Stimulated activated CD4-positive, alpha-beta T cell treated with anti-CD3 and anti-CD28 coated beads, Interleukin-12 subunit alpha, Interleukin-12 subunit beta, amount 100 ng/mL, for 48 hours (primary cell): ENCODE measurements at regions not wholly inside any gene's neighbourhood (a gene's known extent, or its start where the extent isn't known, plus 50 kb on each side); places are given as distances from the start of the nearest gene placed in this dataset.
"Not testable (repeated sequence)": the region's sequence is repeated elsewhere in the genome, so short reads cannot be mapped to it uniquely, and the experiment has no call there.

Experiments
- DNase-seq, 3 donors: peaks; one replicate each; pipeline ENCODE4 v3.0.0-alpha.2; 2020; ENCODE audit warnings: low read depth in 2 of 3, low spot score in 1 of 3

GRCh38 chr4:164550989-164551712 is 202.8 kb upstream of the SMIM31 start:
- no peak for DNase-seq

DNA sequence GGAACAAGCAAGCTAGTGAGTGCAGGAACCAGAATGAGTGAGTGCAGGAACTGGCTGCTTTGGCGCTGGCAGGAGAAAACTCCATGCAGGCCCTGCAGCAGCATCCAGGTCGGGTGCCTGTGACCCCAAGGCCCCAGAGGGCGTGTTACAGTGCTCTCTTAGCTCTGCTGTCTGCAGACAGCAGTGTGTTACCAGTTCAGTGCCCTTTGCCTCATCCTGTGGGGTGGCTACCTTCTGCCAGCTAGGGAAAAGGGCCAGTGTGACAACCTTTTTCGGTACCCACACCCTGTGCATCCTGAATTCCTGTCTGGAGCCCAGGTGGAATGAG is 202.3 kb upstream of the SMIM31 start:
- DNase-seq, result no peak

DNA sequence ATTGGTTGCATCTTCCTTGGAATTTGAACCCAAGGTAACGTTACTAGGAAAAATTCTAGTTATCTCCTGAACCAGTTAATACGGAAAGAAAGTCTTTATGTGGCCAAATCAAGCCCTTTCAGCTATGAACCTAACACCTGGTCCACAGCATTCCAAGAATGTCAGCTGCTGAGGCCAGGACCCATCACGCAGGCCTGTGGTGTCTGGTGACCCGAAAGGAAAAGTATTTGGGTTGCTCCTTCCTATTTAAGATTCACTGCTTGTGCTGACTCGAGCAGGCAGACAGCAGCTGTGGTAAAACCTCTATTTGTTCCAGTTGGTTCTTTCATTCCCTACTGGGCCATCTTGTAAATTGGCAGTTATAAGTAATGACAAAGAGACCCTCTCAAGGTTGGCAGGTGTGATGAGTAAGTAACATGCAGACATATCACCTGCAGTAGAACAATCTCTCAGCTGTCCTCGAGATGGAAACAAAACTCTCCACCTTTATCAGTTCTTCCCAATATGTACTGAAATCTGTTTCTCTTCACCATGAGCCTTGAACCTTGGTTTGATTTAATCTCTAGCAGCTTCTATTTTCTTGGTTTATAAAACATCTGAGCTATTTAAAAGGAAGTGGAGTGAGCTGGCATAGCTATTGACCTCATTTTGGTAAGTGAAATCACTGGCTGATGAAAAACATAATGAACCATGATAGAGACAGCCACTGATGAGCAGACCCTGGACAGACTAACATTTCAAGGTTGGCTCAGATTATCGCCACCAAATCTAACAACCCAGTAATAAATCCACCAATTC is 182.1 kb upstream of the SMIM31 start:
- DNase-seq, result no peak

DNA sequence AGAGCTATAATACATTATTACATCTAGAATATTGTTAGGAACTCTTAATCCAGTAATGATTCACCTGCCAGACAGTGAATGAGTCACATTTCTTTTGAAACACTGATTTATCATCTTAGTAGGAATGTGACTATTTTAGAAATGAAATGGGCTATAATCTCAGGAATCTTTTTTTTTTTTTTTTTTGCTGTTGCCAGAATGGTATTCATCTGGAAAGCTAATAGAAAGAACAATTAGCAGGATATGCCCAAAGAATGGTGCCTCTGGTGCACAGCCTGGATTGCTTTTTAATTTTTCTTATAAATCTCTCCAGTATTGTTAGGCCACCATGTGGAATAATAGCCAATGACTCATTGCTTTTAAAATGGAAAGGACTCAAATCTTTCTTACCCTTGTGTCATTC is 181.1 kb upstream of the SMIM31 start:
- no peak for DNase-seq

DNA sequence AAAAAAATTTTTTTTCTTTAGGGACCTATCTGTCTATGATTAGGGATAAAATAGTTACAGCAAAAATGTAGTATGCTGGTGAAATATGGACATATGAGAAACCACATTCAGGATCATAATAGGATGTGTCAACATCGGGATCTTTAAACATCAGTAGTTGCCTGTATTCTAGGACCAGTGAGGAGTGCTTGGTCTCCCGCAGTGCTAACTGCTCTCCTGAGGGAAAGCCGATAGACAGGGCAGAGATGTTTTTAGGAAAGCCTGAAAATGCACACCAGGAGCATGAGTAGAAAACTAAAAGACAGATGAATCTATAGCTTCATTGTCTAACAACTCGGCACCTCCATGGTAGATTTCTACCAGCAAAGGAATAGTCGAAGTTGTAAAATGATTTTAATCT is 178.1 kb upstream of the SMIM31 start:
- DNase-seq, result no peak

DNA sequence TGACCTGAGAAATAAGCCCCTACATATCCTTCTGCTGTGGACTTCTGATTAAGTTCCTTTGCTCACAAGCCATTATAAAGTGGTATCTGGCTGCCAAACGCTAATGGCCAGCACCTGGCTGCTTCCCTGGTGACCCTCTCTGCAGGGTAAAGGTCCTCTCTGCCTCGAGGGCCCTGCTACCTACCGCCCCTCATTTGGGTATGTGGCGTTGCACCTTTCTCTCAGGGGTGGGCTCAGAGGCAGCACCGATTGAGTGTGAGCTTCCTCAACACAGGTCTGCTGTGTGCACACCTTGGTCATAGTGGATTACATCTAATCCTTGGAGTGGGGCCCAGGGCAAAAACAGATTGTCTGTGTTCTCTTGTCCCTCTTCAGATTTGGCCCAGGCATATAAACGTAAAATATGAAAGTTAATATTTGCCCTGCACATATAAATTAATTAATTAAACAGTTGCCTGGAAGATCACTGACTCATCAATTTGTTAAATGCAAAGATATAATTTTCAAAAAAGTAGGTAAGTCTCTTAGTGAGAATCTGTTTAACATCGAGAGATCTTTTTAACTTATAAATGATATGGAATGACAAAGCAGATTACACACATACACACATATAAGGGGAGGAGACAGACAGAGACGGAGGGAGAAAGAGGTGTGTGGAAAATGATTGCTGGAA is 174.5 kb upstream of the SMIM31 start:
- DNase-seq, result no peak

GRCh38 chr4:164591666-164592065 is 162.3 kb upstream of the SMIM31 start:
- no peak for DNase-seq

GRCh38 chr4:164595751-164596150 is 158.2 kb upstream of the SMIM31 start:
- DNase-seq, result no peak

GRCh38 chr4:164596318-164596878 is 157.5 kb upstream of the SMIM31 start:
- DNase-seq, result no peak

DNA sequence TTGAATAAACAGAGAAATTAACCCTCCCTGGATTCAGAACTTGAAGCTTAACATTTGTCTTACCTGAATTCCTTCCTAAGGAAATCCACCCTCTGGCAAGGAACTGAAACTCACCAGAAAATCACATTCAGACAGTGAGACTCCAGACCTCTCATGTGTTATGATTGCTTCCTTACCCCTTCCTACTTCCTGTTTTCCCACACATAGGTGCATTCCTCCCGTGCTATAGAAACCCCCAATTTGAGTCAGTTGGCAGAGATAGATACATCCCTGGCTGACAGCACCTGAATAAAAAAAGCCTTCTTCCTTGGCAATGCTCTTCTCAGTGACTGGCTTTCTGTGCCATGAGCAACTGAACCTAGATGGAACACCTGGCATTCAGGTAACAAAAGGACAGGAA is 157.0 kb upstream of the SMIM31 start:
- DNase-seq, result no peak

DNA sequence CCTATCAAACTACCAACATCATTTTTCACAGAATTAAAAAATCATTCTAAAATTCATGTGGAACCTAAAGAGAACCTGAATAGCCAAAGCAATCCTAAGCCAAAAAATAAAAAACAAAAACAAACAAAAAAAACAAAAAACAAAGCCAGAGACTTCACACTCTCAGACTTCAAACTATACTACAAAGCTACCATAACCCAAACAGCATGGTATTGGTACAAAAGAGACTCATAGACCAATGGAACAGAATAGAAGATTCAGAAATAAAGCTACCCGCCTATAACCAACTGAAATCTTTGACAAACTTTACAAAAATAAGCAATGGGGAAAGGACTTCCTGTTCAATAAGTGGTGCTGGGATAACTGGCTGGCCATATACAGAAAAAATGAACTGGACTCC is 152.3 kb upstream of the SMIM31 start:
- DNase-seq, result no peak

DNA sequence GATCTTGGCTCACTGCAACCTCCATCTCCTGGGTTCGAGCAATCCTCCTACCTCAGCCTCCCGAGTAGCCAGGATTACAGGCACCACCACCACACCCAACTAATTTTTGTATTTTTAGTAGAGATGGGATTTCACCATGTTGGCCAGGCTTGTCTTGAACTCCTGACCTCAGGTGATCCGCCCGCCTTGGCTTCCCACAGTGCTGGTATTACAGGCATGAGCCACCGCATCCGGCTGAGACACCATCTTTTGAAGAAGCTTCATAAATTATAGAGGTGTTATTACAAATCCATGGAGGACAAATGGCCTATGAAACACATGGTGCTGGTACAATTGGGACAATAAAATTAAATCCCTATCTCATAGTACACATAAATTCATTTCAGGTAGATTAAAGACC is 148.1 kb upstream of the SMIM31 start:
- DNase-seq, result not testable (repeated sequence)

DNA sequence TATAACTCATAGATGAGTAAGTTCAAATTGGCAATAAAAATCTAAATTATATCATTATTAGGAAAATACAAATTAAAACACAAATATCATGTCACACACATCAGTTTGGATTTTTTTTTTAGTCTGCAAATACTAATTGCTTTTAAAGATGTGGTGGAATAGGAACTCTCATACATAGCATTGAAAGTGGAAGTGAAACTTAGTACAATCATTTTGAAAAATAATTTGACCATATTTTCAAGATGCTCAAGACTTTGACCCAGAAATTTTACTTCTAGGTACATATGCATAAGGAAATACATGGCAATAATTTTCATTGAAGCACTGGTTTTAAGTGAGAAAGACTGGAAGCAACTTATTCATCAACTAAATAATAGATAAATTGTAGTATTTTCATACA is 147.5 kb upstream of the SMIM31 start:
- no peak for DNase-seq

GRCh38 chr4:164613256-164613655 is 140.7 kb upstream of the SMIM31 start:
- no peak for DNase-seq

DNA sequence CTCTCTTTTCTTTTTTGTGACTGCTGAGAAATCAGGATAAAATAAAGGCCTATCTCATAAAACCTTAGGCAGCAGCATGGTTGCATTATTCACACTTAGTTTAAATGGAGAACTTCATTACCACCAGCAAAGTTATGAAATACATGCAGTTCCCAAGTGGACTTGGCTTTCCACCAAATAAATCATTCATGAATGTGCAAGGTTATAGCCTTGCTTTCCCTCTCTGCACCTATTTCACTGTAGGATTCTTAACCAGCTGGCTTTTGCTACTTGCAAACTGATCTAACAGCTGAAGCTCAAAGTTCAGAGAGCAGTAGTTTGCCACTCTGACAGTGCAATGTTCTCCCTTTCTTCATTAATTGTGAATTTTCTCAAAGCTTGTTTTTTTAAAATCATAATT is 140.1 kb upstream of the SMIM31 start:
- DNase-seq, result no peak

GRCh38 chr4:164614329-164614728 is 139.6 kb upstream of the SMIM31 start:
- no peak for DNase-seq

DNA sequence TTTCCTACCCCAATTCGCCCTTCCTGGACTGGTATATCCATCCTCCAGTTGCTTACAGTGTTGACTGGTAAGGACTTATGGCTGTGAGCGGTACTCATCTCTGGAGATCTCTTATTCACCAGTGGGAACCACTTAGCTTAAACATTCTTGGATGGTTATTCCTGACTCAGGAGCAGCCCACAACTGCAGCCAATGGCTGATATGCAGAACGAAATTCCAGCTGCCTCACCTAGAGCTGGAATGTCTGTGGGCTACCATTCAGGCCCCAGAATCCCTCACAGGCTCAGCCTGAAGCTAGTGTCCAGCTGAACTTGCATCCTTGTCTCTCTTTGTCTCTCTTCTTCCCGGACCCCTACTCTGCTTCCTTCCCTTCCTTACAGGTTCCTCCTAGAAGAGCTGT is 138.9 kb upstream of the SMIM31 start:
- DNase-seq, result no peak

GRCh38 chr4:164615964-164616363 is 138.0 kb upstream of the SMIM31 start:
- no peak for DNase-seq

DNA sequence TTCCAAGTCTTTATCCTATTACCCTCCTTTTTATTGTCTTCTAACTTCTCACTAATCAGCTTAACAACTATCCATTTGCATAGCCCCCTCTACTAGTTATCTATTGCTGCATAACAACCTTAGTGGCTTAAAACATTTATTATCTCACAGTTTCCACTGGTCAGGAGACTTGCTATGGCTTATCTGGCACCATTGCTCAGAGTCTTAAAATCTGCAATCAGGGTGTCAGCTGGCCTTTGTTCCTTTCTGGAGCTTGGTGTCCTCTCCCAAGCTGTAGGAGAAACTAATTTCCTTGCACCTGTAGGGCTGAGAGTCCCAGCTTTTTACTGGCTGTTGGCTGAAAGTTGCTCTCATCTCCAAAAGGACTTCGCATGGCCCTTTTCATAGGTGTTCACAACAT is 137.0 kb upstream of the SMIM31 start:
- DNase-seq, result no peak

DNA sequence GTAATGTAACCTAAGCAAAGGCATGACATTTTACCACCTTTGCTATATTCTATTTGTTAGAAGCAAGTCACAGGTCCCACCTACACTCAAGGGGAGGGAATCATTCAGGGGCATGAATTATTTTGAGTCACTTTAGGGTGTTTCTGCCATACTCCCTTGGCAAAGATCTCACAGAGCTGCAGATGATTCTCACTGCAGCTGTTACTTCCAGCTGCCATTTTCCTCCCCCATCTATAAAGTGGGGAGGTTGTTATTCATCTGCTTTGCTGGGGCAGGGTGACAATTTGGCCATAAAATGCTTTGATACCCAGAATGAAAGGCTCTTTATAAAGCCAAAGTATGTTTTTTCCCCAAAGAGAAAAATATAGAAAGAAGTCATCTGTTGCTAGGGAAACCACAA is 136.5 kb upstream of the SMIM31 start:
- DNase-seq, result no peak

GRCh38 chr4:164617911-164618310 is 136.0 kb upstream of the SMIM31 start:
- no peak for DNase-seq

GRCh38 chr4:164621886-164622521 is 131.9 kb upstream of the SMIM31 start:
- DNase-seq, result no peak
